ENCODE measurements at regions not wholly inside any gene's neighbourhood (a gene's known extent, or its start where the extent isn't known, plus 50 kb on each side); places are given as distances from the start of the nearest gene placed in this dataset.

DNA sequence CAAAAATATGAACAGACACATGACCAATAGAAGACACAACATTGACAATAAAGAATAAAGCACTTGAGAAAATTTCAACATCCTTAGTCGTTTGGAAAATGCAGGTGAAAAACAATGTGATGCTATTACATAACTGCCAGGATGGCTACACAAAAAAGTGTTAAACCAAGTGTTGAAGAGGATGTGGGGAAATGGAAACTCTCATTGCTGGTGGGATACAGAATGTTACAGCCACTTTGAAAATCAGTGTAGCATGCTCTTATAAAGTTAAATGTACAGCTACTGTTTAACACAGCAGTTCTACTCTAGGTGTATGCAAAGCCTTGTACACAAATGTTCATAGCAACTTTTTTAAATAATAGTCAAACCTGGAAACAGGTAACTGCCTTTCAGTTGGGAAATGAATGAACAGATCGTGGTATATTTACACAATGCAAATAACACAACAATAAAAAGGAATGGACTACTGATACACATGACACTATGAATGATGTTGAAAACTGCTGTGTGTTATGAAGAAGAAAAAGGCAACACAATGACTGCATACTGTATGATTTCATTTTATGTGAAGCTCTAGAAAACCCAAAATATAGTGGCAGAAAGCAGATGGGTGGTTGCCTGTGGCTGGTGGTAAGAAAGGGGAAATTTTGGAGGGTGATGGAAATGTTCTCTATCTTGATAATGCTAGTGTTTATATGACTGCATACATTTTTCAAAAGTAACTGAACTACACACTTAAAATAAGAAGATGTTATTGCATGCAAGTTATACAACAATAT lies 102.2 kb upstream of the VIPR2 start:
- TF ChIP-seq POLR2A (IDR thresholded peaks at IDR 0.05; ENCODE audit: low read length) (no peak), GATA1 (IDR thresholded peaks at IDR 0.05; ENCODE audit: low read depth, low read length) (no peak)

Measured in erythroblast (primary cell).